BJ (cell line): ENCODE measurements at regions not wholly inside any gene's neighbourhood (a gene's known extent, or its start where the extent isn't known, plus 50 kb on each side); places are given as distances from the start of the nearest gene placed in this dataset.
"Not testable (repeated sequence)": the region's sequence is repeated elsewhere in the genome, so short reads cannot be mapped to it uniquely, and the experiment has no call there.

Experiments
- CTCF ChIA-PET: fragments of 350-600 bp; formaldehyde crosslinking; extraction: SDS; loops from one replicate; lab custom pipeline; 2021; ENCODE audit warnings: antibody characterized with exemption, inconsistent platforms; lab: Yijun Ruan, JAX
- POLR2A ChIA-PET: fragments of 300-600 bp; sonication (Branson Sonifier 250); formaldehyde crosslinking; extraction: SDS; loops from one replicate; lab custom pipeline; 2021; ENCODE audit warnings: antibody characterized with exemption; lab: Charles Lee
- DNase-seq: peaks from one replicate; pipeline ENCODE4 v3.0.0-alpha.2; 2011; ENCODE audit warnings: low read depth
- H3K27me3 ChIP-seq: 2 replicates; pipeline ENCODE4 v1.6.0; 2011; ENCODE audit warnings: low read length; ENCODE audit not compliant: control insufficient read depth, insufficient read depth
- H3K36me3 ChIP-seq: 2 replicates; pipeline ENCODE4 v1.5.1; 2011; ENCODE audit warnings: low read length; ENCODE audit not compliant: control insufficient read depth, insufficient read depth
- H3K4me3 ChIP-seq: 2 replicates; pipeline ENCODE4 v1.5.1; 2011; ENCODE audit warnings: low read depth, mild to moderate bottlenecking, control low read depth, low read length
- TF ChIP-seq, protein P1 (sequence below): IDR thresholded peaks from 2 replicates; pipeline ENCODE4 v1.5.1; 2011; ENCODE audit warnings: low read depth, mild to moderate bottlenecking, control low read depth, inconsistent platforms, low read length, moderate library complexity; ENCODE audit not compliant: insufficient read depth

DNA sequence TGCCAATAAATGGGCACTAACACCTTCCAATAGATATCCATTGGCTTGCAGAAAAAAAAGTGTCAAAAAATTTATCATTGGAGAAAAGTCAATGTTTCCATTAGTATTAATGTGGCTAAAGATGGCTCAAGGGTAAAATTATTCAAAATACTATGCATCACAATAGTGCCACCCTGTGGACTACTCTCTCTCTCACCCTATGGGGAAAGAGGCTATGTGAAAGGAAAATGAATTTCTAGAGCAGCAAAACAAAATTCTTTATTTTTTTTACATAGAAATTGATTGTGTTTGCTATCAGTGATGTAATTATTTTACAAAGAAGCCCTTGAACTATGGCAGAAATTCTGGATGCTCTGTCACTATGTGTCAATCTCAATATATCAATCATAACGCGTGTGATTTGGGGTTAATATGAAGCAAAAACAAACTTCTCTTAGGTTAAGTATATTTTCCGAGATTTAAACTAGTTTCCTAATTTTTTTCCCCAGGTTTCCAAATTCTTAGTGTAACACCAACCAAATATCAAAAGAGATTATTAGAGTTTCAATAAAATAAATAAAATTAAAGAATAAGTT is 193.9 kb downstream of the USP22 start:
- POLR2A ChIA-PET, H3K36me3 ChIP-seq, CTCF ChIA-PET, H3K27me3 ChIP-seq, DNase-seq, H3K4me3 ChIP-seq: not testable (repeated sequence)
- TF ChIP-seq, protein P1, sequence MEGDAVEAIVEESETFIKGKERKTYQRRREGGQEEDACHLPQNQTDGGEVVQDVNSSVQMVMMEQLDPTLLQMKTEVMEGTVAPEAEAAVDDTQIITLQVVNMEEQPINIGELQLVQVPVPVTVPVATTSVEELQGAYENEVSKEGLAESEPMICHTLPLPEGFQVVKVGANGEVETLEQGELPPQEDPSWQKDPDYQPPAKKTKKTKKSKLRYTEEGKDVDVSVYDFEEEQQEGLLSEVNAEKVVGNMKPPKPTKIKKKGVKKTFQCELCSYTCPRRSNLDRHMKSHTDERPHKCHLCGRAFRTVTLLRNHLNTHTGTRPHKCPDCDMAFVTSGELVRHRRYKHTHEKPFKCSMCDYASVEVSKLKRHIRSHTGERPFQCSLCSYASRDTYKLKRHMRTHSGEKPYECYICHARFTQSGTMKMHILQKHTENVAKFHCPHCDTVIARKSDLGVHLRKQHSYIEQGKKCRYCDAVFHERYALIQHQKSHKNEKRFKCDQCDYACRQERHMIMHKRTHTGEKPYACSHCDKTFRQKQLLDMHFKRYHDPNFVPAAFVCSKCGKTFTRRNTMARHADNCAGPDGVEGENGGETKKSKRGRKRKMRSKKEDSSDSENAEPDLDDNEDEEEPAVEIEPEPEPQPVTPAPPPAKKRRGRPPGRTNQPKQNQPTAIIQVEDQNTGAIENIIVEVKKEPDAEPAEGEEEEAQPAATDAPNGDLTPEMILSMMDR = peak; percentile 47; the same call in 1 of the 2 replicates

DNA sequence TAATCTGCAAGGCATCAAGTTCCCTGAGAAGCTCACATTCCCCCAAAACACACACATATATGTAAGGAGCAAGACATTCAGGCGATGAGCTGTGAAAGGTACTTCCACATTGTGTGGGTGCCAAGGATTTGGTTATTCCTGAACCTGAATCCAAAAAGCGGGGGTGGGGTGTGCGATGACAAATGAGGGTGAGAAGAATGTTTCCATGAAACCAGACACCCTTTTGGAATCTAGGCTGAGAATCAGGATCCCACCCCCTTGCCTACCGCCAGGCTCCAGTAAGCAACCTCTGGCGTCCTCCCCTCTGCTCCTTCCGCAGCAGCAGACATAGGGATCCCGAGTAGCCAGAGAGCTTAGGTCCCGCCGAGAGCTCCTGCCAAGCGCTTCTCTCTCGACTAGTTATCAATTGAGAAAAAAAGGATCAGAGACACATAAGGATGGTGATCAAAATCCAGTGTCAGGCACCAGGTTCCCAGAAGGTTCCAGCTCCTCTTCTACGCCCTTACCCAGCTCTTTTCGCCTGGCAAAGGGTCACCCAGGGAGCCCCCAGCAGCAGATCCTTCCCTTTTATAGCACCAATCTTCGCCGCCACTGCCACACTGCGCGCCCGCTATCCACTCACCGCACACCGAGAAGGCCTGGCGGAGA is 191.1 kb downstream of the USP22 start:
- H3K36me3 ChIP-seq, H3K27me3 ChIP-seq, POLR2A ChIA-PET, CTCF ChIA-PET, H3K4me3 ChIP-seq, DNase-seq: not testable (repeated sequence)

DNA sequence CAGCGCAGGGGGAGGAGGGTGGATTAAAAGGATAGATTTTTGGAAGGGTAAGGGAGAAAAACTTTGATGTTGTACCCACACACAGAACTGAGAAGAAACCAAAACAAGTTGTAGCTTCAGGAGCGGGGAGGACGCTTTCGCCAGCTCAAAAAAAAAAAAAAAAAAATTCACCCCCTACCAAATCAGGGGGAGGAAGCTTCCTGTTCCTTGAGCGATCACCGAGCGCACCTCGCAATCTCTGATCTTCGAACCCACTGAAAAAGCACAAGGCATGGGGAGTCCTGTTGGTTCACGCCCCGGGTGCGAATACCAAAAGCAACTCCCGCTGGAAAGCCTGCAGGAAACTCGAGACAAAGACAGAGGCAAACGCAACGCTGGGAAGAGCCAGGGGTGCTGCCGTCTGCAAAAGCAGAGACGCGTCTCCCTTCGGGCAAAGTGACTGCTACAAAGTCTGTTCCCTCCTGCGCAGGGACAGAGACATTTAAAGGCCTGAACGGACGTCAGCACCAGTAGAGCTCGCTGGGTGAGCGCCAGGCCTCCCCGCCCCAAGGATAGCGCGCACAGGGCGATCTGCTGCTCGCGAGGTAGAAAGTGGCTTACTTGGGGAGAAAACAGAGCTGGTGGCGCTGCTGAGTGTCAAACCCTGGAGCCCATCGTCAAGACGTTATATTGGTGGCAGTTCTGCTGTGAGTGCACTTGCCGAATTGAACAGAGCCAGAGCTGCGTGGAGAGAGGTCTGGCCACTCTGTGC is 190.4 kb downstream of the USP22 start:
- CTCF ChIA-PET = no interaction called here
- POLR2A ChIA-PET = no interaction called here
- H3K27me3 ChIP-seq = peaks cover 5% of the 10 kb centered on the region; the same call in 1 of the 2 replicates
- no peak overlapping the region for H3K4me3 ChIP-seq
- TF ChIP-seq, protein P1 = no peak
- H3K36me3 ChIP-seq = no peaks in the 10 kb centered on the region
- DNase-seq = no peak

DNA sequence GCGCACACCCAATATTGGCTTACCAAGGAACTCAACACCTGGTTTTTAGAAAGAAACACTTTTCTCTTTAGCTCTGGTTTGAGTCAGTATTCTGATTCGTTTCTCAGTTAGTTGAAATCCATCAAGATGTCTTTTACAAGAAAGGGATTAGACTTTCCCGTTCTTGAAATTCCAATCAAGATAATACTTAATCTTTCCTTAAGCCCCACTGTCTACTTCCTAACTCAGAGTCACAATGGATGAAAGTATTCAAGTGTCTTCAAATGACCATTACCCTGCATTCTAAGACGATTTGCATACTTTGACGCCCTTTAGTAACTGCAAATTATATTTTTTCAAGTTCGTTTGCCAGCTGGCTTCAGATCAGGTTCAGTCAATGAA is 189.8 kb downstream of the USP22 start:
- Histone ChIP-seq H3K27me3 (peaks cover 5% of the 10 kb centered on the region; the same call in 1 of the 2 replicates), H3K36me3 (no peaks in the 10 kb centered on the region), H3K4me3 (no peak overlapping the region)
- POLR2A ChIA-PET = no interaction called here
- TF ChIP-seq, protein P1 = no peak
- CTCF ChIA-PET = interaction anchor here (0.6 kb wide), 1 partner anchor 10 kb away, joined by 3 read pairs; no protein-coding TSS in a partner anchor
- no peak for DNase-seq

DNA sequence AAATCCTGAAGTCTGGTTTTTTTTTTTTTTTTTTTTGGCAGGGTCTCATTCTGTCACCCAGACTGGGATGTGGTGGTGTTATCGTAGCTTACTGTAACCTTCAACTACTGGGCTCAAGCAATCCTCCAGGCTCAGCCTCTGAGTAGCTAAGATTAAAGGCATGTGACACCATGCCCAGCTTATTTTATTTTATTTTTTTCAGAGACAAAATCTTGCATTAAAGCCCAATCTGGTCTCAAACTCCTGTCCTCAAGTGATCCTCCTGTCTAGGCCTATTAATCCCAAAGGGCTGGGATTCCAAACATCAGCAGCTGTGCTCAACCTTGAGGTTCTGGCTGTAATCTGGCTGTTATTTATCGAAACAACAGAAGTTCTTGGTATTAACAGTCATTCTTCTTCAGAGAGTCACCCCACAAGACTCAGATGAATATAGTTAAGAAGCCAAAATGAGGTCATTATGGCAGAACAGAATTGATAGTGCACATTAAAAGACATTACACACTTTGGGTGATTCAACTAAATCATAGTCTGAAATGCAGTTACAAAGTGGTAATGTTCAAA is 186.8 kb downstream of the USP22 start:
- POLR2A ChIA-PET, H3K27me3 ChIP-seq, H3K36me3 ChIP-seq, CTCF ChIA-PET, H3K4me3 ChIP-seq: not testable (repeated sequence)
- peak; percentile 0 for DNase-seq

DNA sequence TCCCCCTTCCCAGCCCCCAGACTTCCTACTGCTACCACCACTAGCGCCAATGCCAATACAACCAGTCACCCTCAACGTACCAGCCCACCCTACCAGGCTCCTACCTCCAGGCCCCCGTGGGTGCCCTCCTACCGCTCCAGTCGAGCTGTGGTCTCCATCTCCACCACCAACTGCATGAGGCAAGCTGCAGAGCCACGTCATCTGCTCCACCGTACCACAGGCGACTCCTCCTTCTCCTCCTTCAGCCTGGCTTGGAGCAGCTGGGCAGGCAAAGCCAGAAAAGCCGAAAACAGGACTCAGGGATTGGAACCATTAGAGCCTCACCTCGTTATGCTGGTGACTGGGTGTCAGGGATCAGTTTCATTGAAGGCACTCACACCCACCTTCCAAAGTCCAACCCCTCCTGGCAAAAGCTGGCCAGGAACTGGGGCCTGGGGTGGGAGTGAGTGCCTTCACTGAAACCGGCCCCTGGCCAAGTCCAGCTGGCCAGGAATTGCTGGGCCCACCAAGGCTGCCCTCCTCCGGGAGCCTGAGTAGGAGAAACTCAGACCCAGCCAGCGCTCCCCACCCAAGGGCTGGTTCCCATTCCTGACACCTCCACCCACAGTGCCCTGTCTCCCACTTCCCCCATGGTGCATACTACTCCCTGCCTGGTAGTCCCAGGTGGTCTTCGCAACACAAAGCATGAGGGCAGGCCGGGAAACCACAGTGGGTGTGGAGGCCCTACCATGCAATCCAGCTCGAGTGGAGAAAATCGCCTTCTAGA is 176.2 kb downstream of the USP22 start:
- H3K4me3 ChIP-seq, CTCF ChIA-PET, DNase-seq, H3K36me3 ChIP-seq, H3K27me3 ChIP-seq, POLR2A ChIA-PET: not testable (repeated sequence)

DNA sequence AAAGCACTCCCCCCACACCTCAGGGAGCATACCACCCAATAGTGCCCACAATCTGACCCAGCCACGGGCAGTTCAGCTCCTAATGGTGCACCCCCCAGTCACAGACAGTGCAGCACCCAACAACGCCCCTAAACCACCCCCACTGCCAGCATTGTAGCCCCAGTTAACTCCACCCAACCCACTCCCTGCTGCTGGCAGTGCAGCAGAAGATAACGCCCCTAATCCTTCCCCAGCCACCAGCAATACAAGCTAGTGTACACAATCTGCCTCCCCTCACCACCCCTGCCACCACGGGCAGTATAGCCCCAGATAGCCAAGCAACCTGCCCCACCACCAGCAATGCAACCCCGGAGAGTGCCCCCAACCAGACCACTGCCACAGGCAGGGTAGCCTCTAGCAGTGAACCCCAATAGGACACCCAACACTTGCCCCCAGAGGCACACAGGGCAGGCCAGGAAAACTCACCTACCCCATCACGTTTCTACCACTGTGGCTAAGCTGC is 175.3 kb downstream of the USP22 start:
- CTCF ChIA-PET, POLR2A ChIA-PET, DNase-seq, H3K27me3 ChIP-seq, H3K36me3 ChIP-seq, H3K4me3 ChIP-seq: not testable (repeated sequence)

DNA sequence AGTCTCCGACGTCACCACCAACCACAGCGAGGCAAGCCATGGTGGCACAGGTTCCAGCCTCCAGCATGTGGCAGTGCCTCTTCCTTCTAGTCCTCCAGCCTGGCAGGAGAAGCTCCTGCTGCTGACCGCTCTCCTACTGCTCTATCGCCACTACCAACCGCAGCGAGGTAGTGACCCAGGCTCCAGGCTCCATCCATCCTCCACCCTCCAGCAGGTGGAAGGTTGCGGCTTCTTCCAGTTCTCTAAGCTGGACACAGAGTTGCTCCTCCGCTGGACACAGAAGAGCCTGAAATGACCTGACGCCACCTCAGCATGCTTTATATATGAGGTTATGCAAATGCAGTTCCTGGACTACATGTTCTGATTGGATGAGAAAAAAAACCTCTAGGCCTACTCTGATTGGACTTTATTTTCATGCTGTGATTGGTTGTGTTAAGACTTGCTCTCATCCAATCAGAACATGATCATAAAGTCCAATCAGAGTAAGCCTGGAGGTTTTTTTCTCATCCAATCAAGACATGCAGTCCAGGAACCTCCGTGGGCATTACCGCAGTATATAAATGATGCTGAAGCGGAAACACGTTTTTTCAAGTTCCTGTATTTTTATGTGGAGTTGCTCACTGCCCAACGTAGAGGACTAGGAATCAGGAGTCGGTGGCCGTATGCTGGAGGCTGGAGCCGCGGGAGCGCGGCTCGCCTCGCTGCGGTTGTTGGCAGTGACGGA is 174.7 kb downstream of the USP22 start:
- DNase-seq, POLR2A ChIA-PET, H3K4me3 ChIP-seq, H3K36me3 ChIP-seq, H3K27me3 ChIP-seq, CTCF ChIA-PET: not testable (repeated sequence)
